Left ventricle myocardium inferior (tissue), 1 donor: ENCODE measurements at regions not wholly inside any gene's neighbourhood (a gene's known extent, or its start where the extent isn't known, plus 50 kb on each side); places are given as distances from the start of the nearest gene placed in this dataset.
A peak's percentile ranks its signal among the peaks of the same experiment; 100 is the strongest.

Experiments used
- DNase-seq: peaks from one replicate; pipeline ENCODE4 v3.0.0-alpha.2; 2020
- H3K27ac ChIP-seq: fragments of 200-600 bp; replicated peaks from 2 replicates; pipeline ENCODE4 v1.8.0; 2021
- H3K27me3 ChIP-seq: fragments of 200-600 bp; 2 replicates; pipeline ENCODE4 v1.8.0; 2021; ENCODE audit warnings: low read depth
- H3K36me3 ChIP-seq: fragments of 200-600 bp; 2 replicates; pipeline ENCODE4 v1.8.0; 2021
- H3K4me1 ChIP-seq: fragments of 200-600 bp; 2 replicates; pipeline ENCODE4 v1.8.0; 2021
- H3K4me3 ChIP-seq: fragments of 200-600 bp; 2 replicates; pipeline ENCODE4 v1.8.0; 2021; ENCODE audit warnings: mild to moderate bottlenecking, moderate library complexity
- H3K9me3 ChIP-seq: fragments of 200-600 bp; replicated peaks from 2 replicates; pipeline ENCODE4 v1.8.0; 2021
- intact Hi-C: fragments of 100-400 bp; cut with micrococcal nuclease; formaldehyde crosslinking; loops from one replicate; pipeline ENCODE4 v1.11.0; 2022
- TF ChIP-seq, protein P1 (sequence below): fragments of 200-600 bp; IDR thresholded peaks from 2 replicates; pipeline ENCODE4 v1.8.0; 2021; ENCODE audit warnings: antibody characterized with exemption, mild to moderate bottlenecking, borderline replicate concordance
- donor health status: DM: no; HTN: yes; CAD: no; lungs with severe emphysema.

DNA sequence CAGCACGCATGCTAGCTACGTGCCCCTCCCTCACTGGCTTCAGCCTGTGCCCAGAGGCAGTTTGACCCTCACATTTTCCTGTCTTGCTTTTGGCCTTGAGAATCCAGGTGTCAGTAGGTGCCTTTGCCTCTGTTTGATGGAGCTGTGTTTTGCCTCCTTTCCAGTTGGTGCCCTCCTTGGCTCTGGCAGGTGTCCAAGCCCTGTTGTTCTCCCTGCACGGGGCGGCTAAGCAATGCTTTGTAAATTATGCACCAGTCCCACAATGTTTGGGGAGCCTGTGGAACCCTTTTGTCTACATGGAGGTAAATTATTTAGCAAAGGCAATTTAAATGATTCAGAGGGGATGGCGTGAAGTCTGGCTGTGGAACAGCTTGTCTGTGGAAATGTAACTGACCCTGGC lies 202.9 kb upstream of the BOD1L1 start:
- no peaks in the 10 kb centered on the region for H3K9me3 ChIP-seq
- no peaks in the 10 kb centered on the region for H3K36me3 ChIP-seq
- H3K4me1 ChIP-seq = peaks cover 25% of the 10 kb centered on the region
- no peak overlapping the region for H3K27ac ChIP-seq
- TF ChIP-seq, protein P1, sequence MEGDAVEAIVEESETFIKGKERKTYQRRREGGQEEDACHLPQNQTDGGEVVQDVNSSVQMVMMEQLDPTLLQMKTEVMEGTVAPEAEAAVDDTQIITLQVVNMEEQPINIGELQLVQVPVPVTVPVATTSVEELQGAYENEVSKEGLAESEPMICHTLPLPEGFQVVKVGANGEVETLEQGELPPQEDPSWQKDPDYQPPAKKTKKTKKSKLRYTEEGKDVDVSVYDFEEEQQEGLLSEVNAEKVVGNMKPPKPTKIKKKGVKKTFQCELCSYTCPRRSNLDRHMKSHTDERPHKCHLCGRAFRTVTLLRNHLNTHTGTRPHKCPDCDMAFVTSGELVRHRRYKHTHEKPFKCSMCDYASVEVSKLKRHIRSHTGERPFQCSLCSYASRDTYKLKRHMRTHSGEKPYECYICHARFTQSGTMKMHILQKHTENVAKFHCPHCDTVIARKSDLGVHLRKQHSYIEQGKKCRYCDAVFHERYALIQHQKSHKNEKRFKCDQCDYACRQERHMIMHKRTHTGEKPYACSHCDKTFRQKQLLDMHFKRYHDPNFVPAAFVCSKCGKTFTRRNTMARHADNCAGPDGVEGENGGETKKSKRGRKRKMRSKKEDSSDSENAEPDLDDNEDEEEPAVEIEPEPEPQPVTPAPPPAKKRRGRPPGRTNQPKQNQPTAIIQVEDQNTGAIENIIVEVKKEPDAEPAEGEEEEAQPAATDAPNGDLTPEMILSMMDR = no peak
- intact Hi-C loops = no loop called here
- H3K4me3 ChIP-seq = no peak overlapping the region
- DNase-seq = no peak
- no peaks in the 10 kb centered on the region for H3K27me3 ChIP-seq

DNA sequence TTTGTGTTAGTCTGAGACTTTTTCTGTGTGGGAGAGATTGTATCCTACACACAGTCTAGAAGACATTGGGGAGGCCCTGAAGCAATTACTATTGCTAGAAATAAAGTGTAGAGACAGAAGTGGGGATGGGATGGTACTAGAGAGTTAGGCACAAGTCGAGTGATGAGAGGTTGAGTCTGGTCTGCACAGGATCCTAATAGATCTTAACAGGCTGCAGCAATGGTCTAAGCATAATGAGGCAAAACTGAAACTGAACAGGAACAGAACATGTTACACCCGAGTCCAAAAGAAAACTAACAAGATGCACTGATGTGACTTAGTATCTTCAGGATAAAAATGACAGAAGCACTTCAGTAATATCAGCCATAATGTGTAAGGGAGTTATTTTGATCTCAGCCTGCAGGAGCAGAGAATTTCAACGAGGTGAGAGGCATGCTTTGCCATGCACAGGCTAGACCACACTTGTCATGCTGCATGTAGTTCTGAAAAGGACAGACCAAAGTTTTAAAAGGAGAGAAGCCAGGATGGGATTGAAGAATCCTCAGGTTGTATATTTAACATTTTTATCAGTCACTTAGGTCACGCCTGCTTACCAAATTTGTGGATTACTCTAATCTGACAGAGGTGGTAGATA lies 205.8 kb upstream of the BOD1L1 start:
- no peak for DNase-seq
- no peaks in the 10 kb centered on the region for H3K9me3 ChIP-seq
- peaks cover 47% of the 10 kb centered on the region for H3K4me1 ChIP-seq
- H3K27ac ChIP-seq = peak overlapping the region; percentile 52
- no peaks in the 10 kb centered on the region for H3K27me3 ChIP-seq
- TF ChIP-seq, protein P1 = no peak
- H3K36me3 ChIP-seq = no peaks in the 10 kb centered on the region
- intact Hi-C loops = no loop called here
- no peak overlapping the region for H3K4me3 ChIP-seq

DNA sequence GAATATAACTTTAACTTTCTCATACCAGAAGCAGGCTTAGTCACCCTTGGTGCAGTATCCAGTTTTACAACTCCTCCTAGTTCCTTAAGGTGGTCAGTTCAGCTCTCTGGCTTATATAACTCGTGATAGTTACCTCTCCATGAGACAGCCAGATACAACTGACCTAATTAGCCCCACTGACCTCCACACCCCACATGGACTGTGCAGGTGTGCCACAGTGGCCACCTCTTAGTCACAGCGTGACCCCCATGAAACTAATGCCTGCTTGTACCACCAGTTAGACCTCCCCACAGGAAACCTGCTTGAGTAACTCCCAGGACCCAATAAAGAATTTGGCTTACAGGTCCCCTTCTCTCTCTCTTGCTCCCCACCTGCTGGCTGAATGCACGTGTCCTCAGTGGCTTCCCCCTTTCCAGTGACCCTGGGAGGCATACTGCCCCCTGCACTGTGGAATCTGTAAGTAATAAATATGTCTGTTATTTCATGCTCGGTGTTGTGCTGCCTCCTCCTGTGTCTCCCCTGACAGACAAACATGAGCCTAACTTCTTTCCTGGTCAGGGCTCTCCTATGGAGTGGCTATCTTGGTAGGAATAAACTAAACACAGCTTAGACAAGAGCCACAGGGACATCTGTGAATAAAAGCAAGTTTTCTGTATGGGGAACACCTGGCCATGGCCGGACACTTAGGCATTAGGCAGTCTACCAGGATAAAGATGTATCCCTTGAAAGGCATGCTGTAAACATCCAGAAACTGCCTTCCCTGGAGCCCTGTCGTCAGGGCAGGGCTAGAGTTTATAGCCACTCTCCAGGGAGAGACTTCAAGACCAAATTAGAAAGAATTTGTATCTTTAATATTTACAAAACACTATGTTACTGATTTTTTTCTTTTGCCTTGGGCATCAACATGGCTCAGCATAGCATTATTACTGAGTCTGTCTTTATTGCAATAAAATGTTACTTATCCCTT lies 209.7 kb upstream of the BOD1L1 start:
- Histone ChIP-seq H3K36me3 (peaks cover 4% of the 10 kb centered on the region), H3K4me1 (peaks cover 45% of the 10 kb centered on the region), H3K27me3 (no peaks in the 10 kb centered on the region), H3K9me3 (no peaks in the 10 kb centered on the region), H3K27ac (peak overlapping the region; percentile 45), H3K4me3 (no peak overlapping the region)
- intact Hi-C loops = no loop called here
- TF ChIP-seq, protein P1 = peak; percentile 11
- DNase-seq = no peak

DNA sequence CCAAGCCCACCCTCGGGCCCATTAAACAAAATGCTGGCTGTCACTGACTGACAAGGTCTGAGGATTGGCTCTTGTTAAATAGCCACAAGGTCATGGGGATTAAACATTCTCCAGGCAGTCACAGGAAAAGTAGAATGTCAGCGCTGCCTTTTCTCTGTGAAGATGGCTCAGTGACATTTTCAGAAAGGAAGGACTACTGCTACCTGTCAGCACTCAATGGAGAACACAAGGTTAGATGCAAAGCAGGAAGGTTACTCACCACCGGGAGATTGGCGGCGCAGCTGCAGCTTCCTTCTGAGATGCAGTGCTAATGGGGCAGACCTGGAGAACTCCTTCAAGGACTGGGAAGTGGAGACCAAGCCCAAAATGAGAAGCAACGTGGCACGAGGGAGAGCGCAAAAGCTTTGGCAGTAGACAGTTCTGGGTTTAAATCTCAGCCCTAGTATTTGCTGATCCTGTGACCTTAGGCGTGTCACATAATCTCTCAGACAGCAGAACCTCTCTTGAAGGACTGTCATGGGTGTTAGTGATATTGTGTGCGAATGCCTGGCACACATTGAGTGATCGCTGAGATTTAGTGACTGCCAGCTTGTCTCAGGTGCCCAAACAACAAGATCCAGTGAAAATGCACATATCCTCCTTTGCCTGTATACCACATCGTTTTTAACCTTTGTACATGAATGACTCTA lies 213.1 kb upstream of the BOD1L1 start:
- intact Hi-C loops = no loop called here

DNA sequence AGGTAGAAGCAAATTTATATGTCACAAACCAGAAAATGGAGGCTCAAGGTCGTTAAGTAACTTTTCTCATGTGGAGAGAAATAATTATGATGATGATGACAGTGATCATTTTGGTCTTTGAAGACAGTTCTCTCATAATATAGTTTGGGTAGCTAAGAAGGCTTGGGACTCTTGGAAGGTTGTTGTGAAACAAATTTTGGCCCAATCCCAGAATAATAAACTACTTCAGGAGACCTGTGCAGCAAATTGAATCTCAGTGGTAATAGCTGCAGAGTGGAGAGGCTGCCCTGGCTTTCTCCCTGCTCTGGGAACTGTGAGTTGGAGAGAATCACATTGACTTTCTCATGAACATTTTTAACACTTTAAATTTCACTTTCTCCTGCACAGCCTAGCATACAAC lies 217.2 kb upstream of the BOD1L1 start:
- Histone ChIP-seq H3K27me3 (no peaks in the 10 kb centered on the region), H3K9me3 (no peaks in the 10 kb centered on the region), H3K4me1 (no peaks in the 10 kb centered on the region), H3K4me3 (no peak overlapping the region), H3K27ac (no peak overlapping the region), H3K36me3 (no peaks in the 10 kb centered on the region)
- TF ChIP-seq, protein P1 = no peak
- no peak for DNase-seq
- intact Hi-C loops = no loop called here

More for the DNA sequence above, 213.1 kb upstream of the BOD1L1 start:
- Histone ChIP-seq H3K9me3 (no peaks in the 10 kb centered on the region), H3K4me3 (peak overlapping the region; percentile 62), H3K4me1 (peaks cover 27% of the 10 kb centered on the region), H3K27me3 (no peaks in the 10 kb centered on the region), H3K27ac (peak overlapping the region; percentile 74), H3K36me3 (peaks cover 4% of the 10 kb centered on the region)
- DNase-seq = no peak
- TF ChIP-seq, protein P1 = no peak
